T47D (cell line): ENCODE measurements at regions not wholly inside any gene's neighbourhood (a gene's known extent, or its start where the extent isn't known, plus 50 kb on each side); places are given as distances from the start of the nearest gene placed in this dataset.
"Not testable (repeated sequence)": the region's sequence is repeated elsewhere in the genome, so short reads cannot be mapped to it uniquely, and the experiment has no call there.

Experiments used
- DNase-seq, 2 experiments: peaks; one replicate each; pipeline versions ENCODE4 v3.0.0 to v3.0.0-alpha.2; 2011 to 2012; ENCODE audit warnings: low read depth in 1 of 2, low spot score in 1 of 2
- JUND ChIP-seq: IDR thresholded peaks from 2 replicates; pipeline ENCODE4 v1.6.1; 2012; ENCODE audit warnings: low read depth
- in situ Hi-C: cut with HindIII; loops from 2 replicates; pipeline ENCODE4 v1.10.0; 2016; ENCODE audit warnings: low sequenced_read_pairs, low pct_unique_long_range_greater_than_20kb

GRCh38 chr4:54852054-54852453 is 194.3 kb downstream of the KIT start:
- DNase-seq: no peak
- TF ChIP-seq JUND: no peak
- in situ Hi-C loops: no loop called here

- no peak for DNase-seq
- no peak for TF ChIP-seq JUND
- in situ Hi-C loops: no loop called here
These were observed 187.2 kb downstream of the KIT start for GRCh38 chr4:54844911-54845310.

GRCh38 chr4:54843946-54844345 is 186.2 kb downstream of the KIT start:
- TF ChIP-seq JUND: no peak
- in situ Hi-C loops: no loop called here
- no peak for DNase-seq

GRCh38 chr4:54843106-54843505 is 185.3 kb downstream of the KIT start:
- in situ Hi-C loops: no loop called here
- no peak for TF ChIP-seq JUND
- no peak for DNase-seq

GRCh38 chr4:54842656-54843055 is 184.9 kb downstream of the KIT start:
- DNase-seq: no peak
- TF ChIP-seq JUND: no peak
- in situ Hi-C loops: no loop called here

GRCh38 chr4:54842226-54842625 is 184.5 kb downstream of the KIT start:
- in situ Hi-C loops: no loop called here
- no peak for TF ChIP-seq JUND
- DNase-seq: peak in 1 of 2 experiments; percentile 48

- in situ Hi-C loops: no loop called here
- DNase-seq: peak in 1 of 2 experiments; percentile 63
- no peak for TF ChIP-seq JUND
These were observed 183.4 kb downstream of the KIT start for GRCh38 chr4:54840992-54841768.

GRCh38 chr4:54840430-54840829 is 182.7 kb downstream of the KIT start:
- no peak for DNase-seq
- TF ChIP-seq JUND: no peak
- in situ Hi-C loops: no loop called here

- DNase-seq: no peak
- in situ Hi-C loops: no loop called here
- no peak for TF ChIP-seq JUND
These were observed 180.5 kb downstream of the KIT start for GRCh38 chr4:54838301-54838700.

- no peak for TF ChIP-seq JUND
- in situ Hi-C loops: no loop called here
- no peak for DNase-seq
These were observed 179.9 kb downstream of the KIT start for GRCh38 chr4:54837576-54838140.

GRCh38 chr4:54828361-54828760 is 170.6 kb downstream of the KIT start:
- in situ Hi-C loops, DNase-seq: not testable (repeated sequence)

- DNase-seq: no peak
- in situ Hi-C loops: no loop called here
- no peak for TF ChIP-seq JUND
These were observed 165.9 kb downstream of the KIT start for GRCh38 chr4:54823616-54824015.

GRCh38 chr4:54819034-54819433 is 161.3 kb downstream of the KIT start:
- TF ChIP-seq JUND: no peak
- in situ Hi-C loops: no loop called here
- DNase-seq: no peak

GRCh38 chr4:54818481-54818880 is 160.7 kb downstream of the KIT start:
- in situ Hi-C loops: no loop called here
- DNase-seq: no peak
- no peak for TF ChIP-seq JUND
